Neural crest cell (in vitro differentiated cells): ENCODE measurements at regions not wholly inside any gene's neighbourhood (a gene's known extent, or its start where the extent isn't known, plus 50 kb on each side); places are given as distances from the start of the nearest gene placed in this dataset.

Experiments used
- DNase-seq: peaks from one replicate; pipeline ENCODE4 v3.0.0; 2021; ENCODE audit warnings: low read depth, mixed read lengths, low spot score
- H3K27ac Mint-ChIP-seq: one replicate; pipeline ENCODE4 v1.8.0; 2021; ENCODE audit warnings: mild to moderate bottlenecking, mixed read lengths; ENCODE audit not compliant: unreplicated experiment
- H3K27me3 Mint-ChIP-seq: 2 replicates; pipeline ENCODE4 v1.8.0; 2021; ENCODE audit warnings: low read depth, mild to moderate bottlenecking, mixed read lengths
- H3K36me3 Mint-ChIP-seq: 2 replicates; pipeline ENCODE4 v1.8.0; 2021; ENCODE audit warnings: low read depth, mild to moderate bottlenecking, mixed read lengths
- H3K4me1 Mint-ChIP-seq: 2 replicates; pipeline ENCODE4 v1.8.0; 2021; ENCODE audit warnings: mixed read lengths
- H3K4me3 Mint-ChIP-seq: one replicate; pipeline ENCODE4 v1.8.0; 2021; ENCODE audit warnings: mild to moderate bottlenecking, mixed read lengths
- H3K9me3 Mint-ChIP-seq: 2 replicates; pipeline ENCODE4 v1.8.0; 2021; ENCODE audit warnings: mixed read lengths
- CTCF ChIP-seq: fragments of 200-600 bp; sonication (generic); conservative IDR thresholded peaks from 2 replicates; pipeline ENCODE4 v1.5.0; 2021; ENCODE audit warnings: antibody characterized with exemption, mild to moderate bottlenecking

- no peak for TF ChIP-seq CTCF
- H3K27me3 Mint-ChIP-seq: no peaks in the 10 kb centered on the region
- H3K36me3 Mint-ChIP-seq: peaks cover 2% of the 10 kb centered on the region
- peak overlapping the region; percentile 91 for H3K27ac Mint-ChIP-seq
- DNase-seq: no peak
- H3K9me3 Mint-ChIP-seq: peaks cover 6% of the 10 kb centered on the region
- H3K4me3 Mint-ChIP-seq: peak overlapping the region; percentile 8
- peaks cover 21% of the 10 kb centered on the region for H3K4me1 Mint-ChIP-seq
These were observed 211.8 kb downstream of the NEDD1 start for GRCh38 chr12:97118796-97119375.

DNA sequence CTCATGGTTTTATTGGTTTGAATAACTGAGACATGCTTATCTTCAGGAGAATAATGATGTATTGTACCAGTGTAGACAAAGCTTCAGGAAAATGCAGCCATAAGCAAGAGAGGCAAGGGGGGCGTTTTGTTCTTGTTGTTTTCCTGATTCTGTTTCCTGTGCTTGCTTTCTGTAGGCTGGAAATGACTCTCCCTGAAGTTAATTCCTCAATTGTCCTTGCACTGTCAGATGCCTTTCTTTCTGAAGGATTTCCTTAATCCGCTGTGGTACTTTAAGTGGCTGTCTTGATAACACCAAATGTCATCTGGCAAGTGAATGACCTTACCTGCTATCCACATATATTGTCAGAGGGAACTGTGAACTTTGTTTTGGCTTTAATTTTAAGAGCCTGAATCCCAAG, 220.0 kb downstream of the NEDD1 start:
- H3K4me1 Mint-ChIP-seq: peaks cover 37% of the 10 kb centered on the region

GRCh38 chr12:97131220-97131981, 224.3 kb downstream of the NEDD1 start:
- peak overlapping the region; percentile 41 for H3K4me3 Mint-ChIP-seq
- H3K36me3 Mint-ChIP-seq: peaks cover 6% of the 10 kb centered on the region
- peaks cover 15% of the 10 kb centered on the region for H3K9me3 Mint-ChIP-seq
- no peak for DNase-seq
- H3K27me3 Mint-ChIP-seq: no peaks in the 10 kb centered on the region
- no peak for TF ChIP-seq CTCF
- peak overlapping the region; percentile 69 for H3K27ac Mint-ChIP-seq
- peaks cover 56% of the 10 kb centered on the region for H3K4me1 Mint-ChIP-seq

More for the DNA sequence above, 220.0 kb downstream of the NEDD1 start:
- H3K36me3 Mint-ChIP-seq: peaks cover 3% of the 10 kb centered on the region
- no peak overlapping the region for H3K4me3 Mint-ChIP-seq
- no peaks in the 10 kb centered on the region for H3K27me3 Mint-ChIP-seq
- DNase-seq: no peak
- TF ChIP-seq CTCF: no peak
- H3K9me3 Mint-ChIP-seq: peaks cover 4% of the 10 kb centered on the region
- no peak overlapping the region for H3K27ac Mint-ChIP-seq

GRCh38 chr12:97132270-97132669, 225.2 kb downstream of the NEDD1 start:
- Mint-ChIP-seq H3K27me3 (no peaks in the 10 kb centered on the region), H3K36me3 (peaks cover 6% of the 10 kb centered on the region), H3K27ac (no peak overlapping the region), H3K4me1 (peaks cover 54% of the 10 kb centered on the region), H3K9me3 (peaks cover 15% of the 10 kb centered on the region), H3K4me3 (no peak overlapping the region)
- no peak for TF ChIP-seq CTCF
- no peak for DNase-seq

DNA sequence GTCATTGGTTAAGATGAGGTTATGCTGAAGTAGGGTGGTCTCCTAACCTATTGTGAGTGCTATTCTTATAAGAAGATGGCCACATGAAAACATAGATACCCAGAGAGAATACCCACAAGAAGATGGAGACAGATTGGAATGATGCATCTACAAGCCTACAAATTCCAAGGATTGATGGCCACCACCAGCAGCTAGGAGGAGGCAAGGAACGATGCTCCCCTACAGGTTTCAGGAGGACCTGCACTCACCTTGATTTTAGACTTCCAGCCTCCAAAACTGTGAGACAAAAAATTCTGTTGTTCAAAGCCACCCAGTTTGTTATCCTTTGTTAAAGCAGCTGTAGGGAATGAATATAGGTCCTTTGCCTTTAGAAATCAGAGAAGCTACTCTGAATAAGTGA, 227.4 kb downstream of the NEDD1 start:
- Mint-ChIP-seq H3K27me3 (no peaks in the 10 kb centered on the region), H3K4me1 (peaks cover 44% of the 10 kb centered on the region), H3K4me3 (no peak overlapping the region)

More for the DNA sequence above, 227.4 kb downstream of the NEDD1 start:
- Mint-ChIP-seq H3K9me3 (peaks cover 15% of the 10 kb centered on the region), H3K36me3 (peaks cover 4% of the 10 kb centered on the region), H3K27ac (peak overlapping the region; percentile 36)
- DNase-seq: no peak
- TF ChIP-seq CTCF: peak; percentile 44
